ENCODE measurements at regions not wholly inside any gene's neighbourhood (a gene's known extent, or its start where the extent isn't known, plus 50 kb on each side); places are given as distances from the start of the nearest gene placed in this dataset.

DNA sequence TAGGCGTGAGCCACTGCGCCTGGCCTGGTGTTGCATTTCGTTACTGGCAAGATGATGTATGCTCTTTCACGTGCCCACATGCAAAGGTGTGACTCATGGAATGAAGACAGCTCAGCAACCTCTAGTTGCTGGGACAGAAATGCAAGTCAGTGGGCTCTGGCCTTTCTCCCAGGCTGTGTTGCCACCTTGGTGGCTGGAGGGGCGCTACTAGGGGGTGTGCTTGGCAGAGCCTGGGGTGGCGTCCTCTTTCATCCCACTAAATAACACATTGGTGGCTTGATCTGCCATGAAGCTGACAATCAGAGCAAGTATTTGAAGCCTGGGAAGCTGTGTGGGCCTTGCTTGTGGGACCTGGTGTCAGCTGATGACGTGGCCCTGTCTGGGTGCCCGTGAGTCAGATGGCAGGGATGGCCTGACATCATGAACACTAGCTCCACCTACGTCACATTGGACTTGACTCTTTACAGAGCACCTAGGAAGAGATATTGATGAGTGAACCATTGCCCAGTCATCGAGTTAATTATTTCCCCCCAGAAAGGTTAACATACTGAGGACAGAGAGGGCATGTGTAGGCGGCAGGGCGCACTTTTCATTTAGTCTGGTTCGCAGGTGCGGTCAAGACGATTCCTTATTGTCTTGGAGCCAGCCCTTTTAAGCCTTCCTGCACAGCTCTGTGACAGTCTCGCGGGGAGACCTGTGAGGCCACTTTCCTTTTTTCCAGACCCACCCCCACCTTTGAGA lies 154.2 kb downstream of the TM9SF2 start:
- H3K4me1 ChIP-seq (ENCODE audit: control insufficient read depth in 5 of 5, insufficient read depth in 5 of 5, low read length in 5 of 5) = peaks cover 0 to 22% (median 16%) of the 10 kb centered on the region in 5 donors
- no peak overlapping the region for H3K9ac ChIP-seq (ENCODE audit: low read length in 5 of 5)
- no peak overlapping the region for H3K4me3 ChIP-seq (ENCODE audit: low read depth in 1 of 5, low read length in 5 of 5)

DNA sequence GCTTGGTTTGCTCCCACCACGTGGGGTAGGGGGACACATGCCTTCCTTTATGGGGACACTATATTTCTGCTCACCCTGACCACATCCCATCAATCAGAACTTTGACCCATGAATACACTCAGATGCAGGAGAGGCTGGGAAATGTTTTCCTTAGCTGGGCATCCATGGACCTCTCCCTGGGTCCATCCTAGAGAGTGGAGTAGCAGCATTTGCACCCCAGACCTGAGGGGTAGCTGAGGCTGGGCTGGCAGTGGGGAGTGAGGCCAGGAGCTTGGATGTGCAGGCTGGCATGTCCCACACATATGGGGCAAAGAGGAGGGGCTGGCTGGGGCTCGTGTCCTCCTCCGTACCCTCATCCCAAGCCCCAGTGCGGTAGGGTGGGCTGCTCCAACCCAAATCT lies 152.8 kb downstream of the TM9SF2 start:
- H3K4me3 ChIP-seq (ENCODE audit: low read depth in 1 of 5, low read length in 5 of 5) = no peak overlapping the region
- H3K27ac ChIP-seq (ENCODE audit: low read depth, low read length) = no peak overlapping the region
- no peaks in the 10 kb centered on the region for H3K36me3 ChIP-seq (ENCODE audit: control insufficient read depth in 5 of 5, insufficient read depth in 5 of 5, low read length in 5 of 5)
- peaks cover 0 to 22% (median 15%) of the 10 kb centered on the region in 5 donors for H3K4me1 ChIP-seq (ENCODE audit: control insufficient read depth in 5 of 5, insufficient read depth in 5 of 5, low read length in 5 of 5)
- H3K9me3 ChIP-seq (ENCODE audit: control insufficient read depth in 5 of 5, low read length in 5 of 5) = no peaks in the 10 kb centered on the region
- no peaks in the 10 kb centered on the region for H3K27me3 ChIP-seq (ENCODE audit: control insufficient read depth in 5 of 5, insufficient read depth in 4 of 5, low read length in 5 of 5)
- peak overlapping the region in 1 of 5 donors; percentile 9 for H3K9ac ChIP-seq (ENCODE audit: low read length in 5 of 5)

More for the DNA sequence above, 154.2 kb downstream of the TM9SF2 start:
- Histone ChIP-seq H3K27me3 (ENCODE audit: control insufficient read depth in 5 of 5, insufficient read depth in 4 of 5, low read length in 5 of 5) (no peaks in the 10 kb centered on the region), H3K36me3 (ENCODE audit: control insufficient read depth in 5 of 5, insufficient read depth in 5 of 5, low read length in 5 of 5) (no peaks in the 10 kb centered on the region), H3K9me3 (ENCODE audit: control insufficient read depth in 5 of 5, low read length in 5 of 5) (no peaks in the 10 kb centered on the region), H3K27ac (ENCODE audit: low read depth, low read length) (no peak overlapping the region)

GRCh38 chr13:99653526-99653925 lies 152.3 kb downstream of the TM9SF2 start:
- Histone ChIP-seq H3K9me3 (ENCODE audit: control insufficient read depth in 5 of 5, low read length in 5 of 5) (no peaks in the 10 kb centered on the region), H3K4me1 (ENCODE audit: control insufficient read depth in 5 of 5, insufficient read depth in 5 of 5, low read length in 5 of 5) (peaks cover 0 to 16% (median 11%) of the 10 kb centered on the region in 5 donors), H3K36me3 (ENCODE audit: control insufficient read depth in 5 of 5, insufficient read depth in 5 of 5, low read length in 5 of 5) (no peaks in the 10 kb centered on the region), H3K27ac (ENCODE audit: low read depth, low read length) (no peak overlapping the region), H3K27me3 (ENCODE audit: control insufficient read depth in 5 of 5, insufficient read depth in 4 of 5, low read length in 5 of 5) (no peaks in the 10 kb centered on the region), H3K9ac (ENCODE audit: low read length in 5 of 5) (peak overlapping the region in 1 of 5 donors; percentile 9), H3K4me3 (ENCODE audit: low read depth in 1 of 5, low read length in 5 of 5) (no peak overlapping the region)

DNA sequence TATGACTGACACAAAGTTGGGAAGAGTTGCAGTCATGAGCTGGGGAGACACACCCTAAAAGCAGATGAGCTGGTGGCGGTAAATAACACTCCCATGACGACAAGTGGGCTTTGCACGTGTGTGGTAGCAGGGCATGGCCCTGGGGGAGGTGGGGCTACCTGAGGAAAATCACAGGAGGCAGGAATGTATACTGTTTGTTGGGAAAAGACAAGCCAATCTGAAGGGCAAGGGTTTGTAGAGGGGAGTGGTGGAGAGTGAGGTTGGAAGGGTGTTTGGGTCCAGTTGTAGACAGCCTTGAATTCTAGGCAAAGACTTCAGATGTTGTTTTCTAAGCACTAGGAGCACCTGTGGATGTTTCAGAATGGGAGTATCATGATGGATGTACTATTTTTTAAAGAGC lies 151.6 kb downstream of the TM9SF2 start:
- H3K9ac ChIP-seq (ENCODE audit: low read length in 5 of 5) = no peak overlapping the region
- no peaks in the 10 kb centered on the region for H3K9me3 ChIP-seq (ENCODE audit: control insufficient read depth in 5 of 5, low read length in 5 of 5)
- H3K27ac ChIP-seq (ENCODE audit: low read depth, low read length) = no peak overlapping the region
- no peak overlapping the region for H3K4me3 ChIP-seq (ENCODE audit: low read depth in 1 of 5, low read length in 5 of 5)
- no peaks in the 10 kb centered on the region for H3K27me3 ChIP-seq (ENCODE audit: control insufficient read depth in 5 of 5, insufficient read depth in 4 of 5, low read length in 5 of 5)
- peaks cover 0 to 13% (median 5%) of the 10 kb centered on the region in 5 donors for H3K4me1 ChIP-seq (ENCODE audit: control insufficient read depth in 5 of 5, insufficient read depth in 5 of 5, low read length in 5 of 5)
- no peaks in the 10 kb centered on the region for H3K36me3 ChIP-seq (ENCODE audit: control insufficient read depth in 5 of 5, insufficient read depth in 5 of 5, low read length in 5 of 5)

GRCh38 chr13:99652141-99652540 lies 150.9 kb downstream of the TM9SF2 start:
- H3K36me3 ChIP-seq (ENCODE audit: control insufficient read depth in 5 of 5, insufficient read depth in 5 of 5, low read length in 5 of 5) = no peaks in the 10 kb centered on the region
- H3K27me3 ChIP-seq (ENCODE audit: control insufficient read depth in 5 of 5, insufficient read depth in 4 of 5, low read length in 5 of 5) = no peaks in the 10 kb centered on the region
- no peak overlapping the region for H3K4me3 ChIP-seq (ENCODE audit: low read depth in 1 of 5, low read length in 5 of 5)
- H3K9me3 ChIP-seq (ENCODE audit: control insufficient read depth in 5 of 5, low read length in 5 of 5) = no peaks in the 10 kb centered on the region
- H3K4me1 ChIP-seq (ENCODE audit: control insufficient read depth in 5 of 5, insufficient read depth in 5 of 5, low read length in 5 of 5) = peaks cover 0 to 6% (median 0%) of the 10 kb centered on the region in 5 donors
- H3K9ac ChIP-seq (ENCODE audit: low read length in 5 of 5) = no peak overlapping the region
- H3K27ac ChIP-seq (ENCODE audit: low read depth, low read length) = no peak overlapping the region

- Histone ChIP-seq H3K27me3 (ENCODE audit: control insufficient read depth in 5 of 5, insufficient read depth in 4 of 5, low read length in 5 of 5) (no peaks in the 10 kb centered on the region), H3K27ac (ENCODE audit: low read depth, low read length) (no peak overlapping the region), H3K9me3 (ENCODE audit: control insufficient read depth in 5 of 5, low read length in 5 of 5) (no peaks in the 10 kb centered on the region), H3K9ac (ENCODE audit: low read length in 5 of 5) (no peak overlapping the region), H3K4me1 (ENCODE audit: control insufficient read depth in 5 of 5, insufficient read depth in 5 of 5, low read length in 5 of 5) (peaks cover 0 to 2% (median 0%) of the 10 kb centered on the region in 5 donors), H3K36me3 (ENCODE audit: control insufficient read depth in 5 of 5, insufficient read depth in 5 of 5, low read length in 5 of 5) (no peaks in the 10 kb centered on the region), H3K4me3 (ENCODE audit: low read depth in 1 of 5, low read length in 5 of 5) (no peak overlapping the region)
These were observed 149.7 kb downstream of the TM9SF2 start for GRCh38 chr13:99651016-99651415.

DNA sequence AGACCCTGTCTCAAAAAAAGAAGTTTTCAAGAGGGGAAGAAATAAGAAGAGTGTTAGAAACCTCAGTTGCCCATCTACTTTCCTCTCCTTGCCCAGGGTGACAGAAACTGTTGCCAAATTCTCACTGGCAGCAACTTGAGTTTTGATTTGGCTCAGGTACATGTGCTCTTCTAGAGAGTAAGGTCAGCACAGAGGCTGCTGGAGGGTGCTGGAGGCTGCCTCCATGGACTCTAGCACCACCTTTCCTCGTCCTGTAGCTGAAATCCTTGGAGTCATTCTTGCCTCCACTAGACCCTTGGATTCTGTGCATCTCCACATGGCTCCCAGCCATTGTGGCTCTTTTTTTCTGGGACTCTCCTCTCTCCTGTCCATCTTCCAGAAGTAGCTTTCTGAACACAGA lies 149.1 kb downstream of the TM9SF2 start:
- no peaks in the 10 kb centered on the region for H3K36me3 ChIP-seq (ENCODE audit: control insufficient read depth in 5 of 5, insufficient read depth in 5 of 5, low read length in 5 of 5)

GRCh38 chr13:99648927-99649326 lies 147.7 kb downstream of the TM9SF2 start:
- Histone ChIP-seq H3K27me3 (ENCODE audit: control insufficient read depth in 5 of 5, insufficient read depth in 4 of 5, low read length in 5 of 5) (no peaks in the 10 kb centered on the region), H3K9ac (ENCODE audit: low read length in 5 of 5) (no peak overlapping the region), H3K27ac (ENCODE audit: low read depth, low read length) (no peak overlapping the region), H3K9me3 (ENCODE audit: control insufficient read depth in 5 of 5, low read length in 5 of 5) (no peaks in the 10 kb centered on the region), H3K36me3 (ENCODE audit: control insufficient read depth in 5 of 5, insufficient read depth in 5 of 5, low read length in 5 of 5) (no peaks in the 10 kb centered on the region), H3K4me1 (ENCODE audit: control insufficient read depth in 5 of 5, insufficient read depth in 5 of 5, low read length in 5 of 5) (no peaks in the 10 kb centered on the region), H3K4me3 (ENCODE audit: low read depth in 1 of 5, low read length in 5 of 5) (no peak overlapping the region)

More for the DNA sequence above, 149.1 kb downstream of the TM9SF2 start:
- no peaks in the 10 kb centered on the region for H3K9me3 ChIP-seq (ENCODE audit: control insufficient read depth in 5 of 5, low read length in 5 of 5)
- no peak overlapping the region for H3K4me3 ChIP-seq (ENCODE audit: low read depth in 1 of 5, low read length in 5 of 5)
- H3K4me1 ChIP-seq (ENCODE audit: control insufficient read depth in 5 of 5, insufficient read depth in 5 of 5, low read length in 5 of 5) = no peaks in the 10 kb centered on the region
- H3K27me3 ChIP-seq (ENCODE audit: control insufficient read depth in 5 of 5, insufficient read depth in 4 of 5, low read length in 5 of 5) = no peaks in the 10 kb centered on the region
- no peak overlapping the region for H3K27ac ChIP-seq (ENCODE audit: low read depth, low read length)
- no peak overlapping the region for H3K9ac ChIP-seq (ENCODE audit: low read length in 5 of 5)

GRCh38 chr13:99648066-99648665 lies 146.9 kb downstream of the TM9SF2 start:
- no peak overlapping the region for H3K4me3 ChIP-seq (ENCODE audit: low read depth in 1 of 5, low read length in 5 of 5)
- no peaks in the 10 kb centered on the region for H3K27me3 ChIP-seq (ENCODE audit: control insufficient read depth in 5 of 5, insufficient read depth in 4 of 5, low read length in 5 of 5)
- no peaks in the 10 kb centered on the region for H3K4me1 ChIP-seq (ENCODE audit: control insufficient read depth in 5 of 5, insufficient read depth in 5 of 5, low read length in 5 of 5)
- H3K9me3 ChIP-seq (ENCODE audit: control insufficient read depth in 5 of 5, low read length in 5 of 5) = no peaks in the 10 kb centered on the region
- no peak overlapping the region for H3K9ac ChIP-seq (ENCODE audit: low read length in 5 of 5)
- H3K27ac ChIP-seq (ENCODE audit: low read depth, low read length) = no peak overlapping the region
- no peaks in the 10 kb centered on the region for H3K36me3 ChIP-seq (ENCODE audit: control insufficient read depth in 5 of 5, insufficient read depth in 5 of 5, low read length in 5 of 5)

- H3K9me3 ChIP-seq (ENCODE audit: control insufficient read depth in 5 of 5, low read length in 5 of 5) = no peaks in the 10 kb centered on the region
- no peak overlapping the region for H3K4me3 ChIP-seq (ENCODE audit: low read depth in 1 of 5, low read length in 5 of 5)
These were observed 146.3 kb downstream of the TM9SF2 start for GRCh38 chr13:99647596-99647985.

More at GRCh38 chr13:99647596-99647985, 146.3 kb downstream of the TM9SF2 start:
- Histone ChIP-seq H3K27me3 (ENCODE audit: control insufficient read depth in 5 of 5, insufficient read depth in 4 of 5, low read length in 5 of 5) (no peaks in the 10 kb centered on the region), H3K36me3 (ENCODE audit: control insufficient read depth in 5 of 5, insufficient read depth in 5 of 5, low read length in 5 of 5) (no peaks in the 10 kb centered on the region), H3K4me1 (ENCODE audit: control insufficient read depth in 5 of 5, insufficient read depth in 5 of 5, low read length in 5 of 5) (no peaks in the 10 kb centered on the region), H3K9ac (ENCODE audit: low read length in 5 of 5) (no peak overlapping the region), H3K27ac (ENCODE audit: low read depth, low read length) (no peak overlapping the region)
